Thyroid gland (tissue), 4 donors: ENCODE measurements at regions not wholly inside any gene's neighbourhood (a gene's known extent, or its start where the extent isn't known, plus 50 kb on each side); places are given as distances from the start of the nearest gene placed in this dataset.
"Not testable (repeated sequence)": the region's sequence is repeated elsewhere in the genome, so short reads cannot be mapped to it uniquely, and the experiment has no call there.

Source experiments
- DNase-seq, 2 donors: peaks; one replicate each; pipeline ENCODE4 v3.0.0-alpha.2; 2019
- H3K27ac ChIP-seq, 3 donors: fragments of 200-600 bp; sonication (generic); 1 replicate in 2 of 3; 2 replicates in 1 of 3; pipeline ENCODE4 v1.5.1; 2016 to 2019; ENCODE audit warnings: mild to moderate bottlenecking in 1 of 3, moderate library complexity in 1 of 3
- H3K27me3 ChIP-seq: fragments of 200-600 bp; sonication (generic); one replicate; pipeline ENCODE4 v1.5.1; 2019
- H3K36me3 ChIP-seq, 2 donors: fragments of 200-600 bp; sonication (generic); one replicate each; pipeline ENCODE4 v1.5.1; 2016 to 2019
- H3K4me1 ChIP-seq, 2 donors: fragments of 200-600 bp; sonication (generic); one replicate each; pipeline ENCODE4 v1.5.1; 2017 to 2019
- H3K4me3 ChIP-seq, 3 donors: fragments of 200-600 bp; sonication (generic); replicated peaks in 1 of 3; 1 replicate in 2 of 3; 2 replicates in 1 of 3; pipeline ENCODE4 v1.5.1; 2016; ENCODE audit warnings: mild to moderate bottlenecking in 1 of 3
- H3K9me3 ChIP-seq: fragments of 200-600 bp; sonication (generic); one replicate; pipeline ENCODE4 v1.5.1; 2017
- POLR2A ChIP-seq, 2 donors: fragments of 450-650 bp; IDR thresholded peaks; one replicate each; pipeline ENCODE4 v1.6.1; 2017; ENCODE audit warnings: antibody characterized with exemption in 2 of 2, mild to moderate bottlenecking in 2 of 2, moderate library complexity in 1 of 2
- WGBS, 2 donors: methylation state at CpG; one replicate each; pipeline ENCODE4 v1.1.5; 2017; 5-methylcytosine and 5-hydroxymethylcytosine counted together
- intact Hi-C: fragments of 100-400 bp; cut with DNase I; formaldehyde crosslinking; loops from one replicate; pipeline ENCODE4 v1.15.1; 2023
- TF ChIP-seq, protein P1 (sequence below), 6 experiments: fragments of 200-600 bp in 3 of 6; fragments of 450-650 bp in 3 of 6; sonication (generic) in 3 of 6; IDR thresholded peaks; one replicate each; pipeline ENCODE4 v1.5.1; 2016 to 2019; ENCODE audit warnings: antibody characterized with exemption in 6 of 6, mild to moderate bottlenecking in 2 of 6, inconsistent platforms in 1 of 6, moderate library complexity in 1 of 6

DNA sequence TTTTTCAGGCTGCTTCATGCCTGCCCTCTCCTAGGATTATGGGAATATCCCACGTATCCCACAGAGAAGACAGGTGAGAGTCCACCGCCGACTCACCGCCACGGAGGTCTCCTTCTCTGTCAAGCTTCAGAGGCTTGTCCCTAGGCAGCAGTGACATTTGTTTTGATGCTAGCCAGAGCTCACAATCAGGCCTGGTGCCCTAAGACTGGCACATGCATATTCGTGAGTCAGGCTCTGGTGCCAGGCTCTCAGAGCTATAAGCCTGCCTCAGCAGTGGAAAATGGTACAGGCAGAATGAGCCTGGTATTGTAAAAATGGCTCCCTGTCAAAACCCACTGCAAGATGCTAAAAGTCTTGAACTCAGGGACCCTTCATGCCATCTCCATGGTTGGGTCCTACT, 65.5 kb downstream of the RBMY1A1 start:
- H3K36me3 ChIP-seq = no peaks in the 10 kb centered on the region
- intact Hi-C loops = no loop called here
- TF ChIP-seq POLR2A (IDR thresholded peaks at IDR 0.05) = no peak
- TF ChIP-seq, protein P1, sequence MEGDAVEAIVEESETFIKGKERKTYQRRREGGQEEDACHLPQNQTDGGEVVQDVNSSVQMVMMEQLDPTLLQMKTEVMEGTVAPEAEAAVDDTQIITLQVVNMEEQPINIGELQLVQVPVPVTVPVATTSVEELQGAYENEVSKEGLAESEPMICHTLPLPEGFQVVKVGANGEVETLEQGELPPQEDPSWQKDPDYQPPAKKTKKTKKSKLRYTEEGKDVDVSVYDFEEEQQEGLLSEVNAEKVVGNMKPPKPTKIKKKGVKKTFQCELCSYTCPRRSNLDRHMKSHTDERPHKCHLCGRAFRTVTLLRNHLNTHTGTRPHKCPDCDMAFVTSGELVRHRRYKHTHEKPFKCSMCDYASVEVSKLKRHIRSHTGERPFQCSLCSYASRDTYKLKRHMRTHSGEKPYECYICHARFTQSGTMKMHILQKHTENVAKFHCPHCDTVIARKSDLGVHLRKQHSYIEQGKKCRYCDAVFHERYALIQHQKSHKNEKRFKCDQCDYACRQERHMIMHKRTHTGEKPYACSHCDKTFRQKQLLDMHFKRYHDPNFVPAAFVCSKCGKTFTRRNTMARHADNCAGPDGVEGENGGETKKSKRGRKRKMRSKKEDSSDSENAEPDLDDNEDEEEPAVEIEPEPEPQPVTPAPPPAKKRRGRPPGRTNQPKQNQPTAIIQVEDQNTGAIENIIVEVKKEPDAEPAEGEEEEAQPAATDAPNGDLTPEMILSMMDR (IDR thresholded peaks at IDR 0.05) = no peak

DNA sequence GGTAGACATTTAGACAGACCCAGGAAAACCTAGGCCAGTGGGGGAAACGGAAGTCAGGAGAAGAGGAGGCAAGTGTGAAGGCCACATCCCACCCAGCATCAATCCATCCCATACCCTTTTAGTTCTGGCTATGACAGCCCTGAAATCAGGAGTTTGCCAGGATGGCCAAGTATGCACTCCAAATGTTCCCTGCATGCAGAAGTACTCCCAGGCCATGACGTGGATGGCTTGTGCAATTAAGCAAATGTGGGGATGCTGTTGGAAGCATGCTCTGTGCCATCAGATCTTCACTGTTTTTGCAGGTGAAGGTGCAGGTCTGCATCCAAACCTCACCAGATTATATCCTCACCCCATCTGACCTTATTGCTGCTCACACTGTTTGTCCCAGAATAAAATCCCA, 66.8 kb downstream of the RBMY1A1 start:
- Histone ChIP-seq H3K4me3 (no peak overlapping the region), H3K27me3 (no peaks in the 10 kb centered on the region), H3K27ac (no peak overlapping the region), H3K36me3 (no peaks in the 10 kb centered on the region), H3K4me1 (no peaks in the 10 kb centered on the region), H3K9me3 (no peaks in the 10 kb centered on the region)
- intact Hi-C loops = no loop called here
- DNase-seq = no peak
- no peak for TF ChIP-seq POLR2A (IDR thresholded peaks at IDR 0.05)
- TF ChIP-seq, protein P1 (IDR thresholded peaks at IDR 0.05) = no peak
- 19 to 33% methylated on average over 1 to 2 of the region's 2 CpGs for WGBS, 2 donors

More for the DNA sequence above, 65.5 kb downstream of the RBMY1A1 start:
- Histone ChIP-seq H3K9me3 (no peaks in the 10 kb centered on the region), H3K4me3 (no peak overlapping the region), H3K4me1 (no peaks in the 10 kb centered on the region), H3K27me3 (no peaks in the 10 kb centered on the region), H3K27ac (no peak overlapping the region)
- 64% methylated on average over 6 of the region's 6 CpGs; no CpG with 5 or more reads in 1 of the 2 donors for WGBS, 2 donors
- no peak for DNase-seq

DNA sequence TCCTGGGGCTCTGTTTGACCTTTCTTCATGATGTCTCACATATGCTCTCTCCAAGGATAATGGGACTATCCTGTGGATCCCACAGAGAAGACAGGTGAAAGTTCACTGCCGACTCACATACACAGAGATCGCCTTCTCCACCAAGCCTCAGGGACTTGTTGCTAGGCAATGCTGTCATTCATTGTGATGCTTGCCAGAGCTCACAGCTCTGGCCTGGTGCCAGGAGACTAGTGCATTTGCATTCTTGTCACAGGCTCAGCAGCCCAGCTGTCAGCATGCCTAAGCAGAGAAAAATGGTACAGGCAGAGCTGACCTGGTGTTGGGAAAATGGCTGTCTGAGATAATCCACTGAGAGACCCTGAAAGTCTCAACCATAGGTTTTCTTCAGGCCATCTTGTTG, 67.9 kb downstream of the RBMY1A1 start:
- TF ChIP-seq, protein P1 (IDR thresholded peaks at IDR 0.05) = no peak
- no peak for TF ChIP-seq POLR2A (IDR thresholded peaks at IDR 0.05)
- peak; percentile 56 to 71 for DNase-seq

DNA sequence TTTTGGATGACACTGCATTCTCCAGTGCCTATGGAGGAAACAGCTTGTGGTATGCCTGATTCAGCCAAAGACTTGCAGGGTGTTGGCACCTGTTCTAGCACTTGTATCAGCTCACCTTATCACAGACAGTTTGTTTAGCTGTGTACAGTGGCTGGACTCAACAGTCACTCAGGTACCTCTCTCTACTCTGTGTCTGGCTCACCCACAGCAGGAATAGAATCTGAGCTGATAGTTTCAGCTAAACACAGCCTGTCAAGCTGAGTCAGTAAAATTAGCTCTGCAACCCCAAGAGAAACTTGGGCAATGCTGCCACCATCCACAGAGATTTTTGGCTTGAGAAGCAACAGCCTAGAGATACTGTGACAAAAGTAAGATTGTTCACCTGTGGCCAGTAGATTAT, 101.5 kb downstream of the RBMY1A1 start:
- Histone ChIP-seq H3K9me3 (no peaks in the 10 kb centered on the region), H3K27me3 (no peaks in the 10 kb centered on the region), H3K4me1 (no peaks in the 10 kb centered on the region), H3K4me3 (no peak overlapping the region), H3K36me3 (no peaks in the 10 kb centered on the region), H3K27ac (no peak overlapping the region)
- peak in 1 of 2 donors; percentile 1 for DNase-seq
- intact Hi-C loops = no loop called here
- TF ChIP-seq POLR2A (IDR thresholded peaks at IDR 0.05) = no peak
- TF ChIP-seq, protein P1 (IDR thresholded peaks at IDR 0.05) = no peak

More for the DNA sequence above, 67.9 kb downstream of the RBMY1A1 start:
- H3K36me3 ChIP-seq = no peaks in the 10 kb centered on the region
- H3K27me3 ChIP-seq = no peaks in the 10 kb centered on the region
- intact Hi-C loops = no loop called here
- 67% methylated on average over 2 of the region's 2 CpGs; no CpG with 5 or more reads in 1 of the 2 donors for WGBS, 2 donors
- no peak overlapping the region for H3K4me3 ChIP-seq
- no peaks in the 10 kb centered on the region for H3K9me3 ChIP-seq
- H3K4me1 ChIP-seq = no peaks in the 10 kb centered on the region
- H3K27ac ChIP-seq = no peak overlapping the region

DNA sequence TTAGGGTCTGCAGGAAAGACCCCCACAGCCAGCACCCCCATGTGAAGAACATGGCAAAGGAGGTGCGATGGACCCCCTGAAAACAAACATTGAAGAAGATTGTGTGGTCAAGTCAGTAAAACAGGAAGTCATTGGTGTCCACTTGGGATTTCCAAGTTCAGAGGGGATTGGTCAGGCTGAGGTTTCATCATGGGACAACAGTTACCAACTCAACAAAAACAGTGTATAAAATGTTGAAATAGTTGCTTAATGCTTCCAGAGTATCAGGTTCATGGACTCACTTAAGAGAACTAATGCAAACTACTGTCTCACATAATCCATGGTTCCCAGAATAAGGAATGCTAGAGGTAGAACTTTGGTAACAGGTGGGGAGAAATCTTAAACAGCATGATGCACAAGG, 115.8 kb downstream of the RBMY1A1 start:
- H3K9me3 ChIP-seq = no peaks in the 10 kb centered on the region
- no peaks in the 10 kb centered on the region for H3K36me3 ChIP-seq
- WGBS, 2 donors = 63 to 86% methylated on average over 1 of the region's 1 CpG
- intact Hi-C loops = no loop called here
- no peak for DNase-seq
- no peak overlapping the region for H3K27ac ChIP-seq
- no peaks in the 10 kb centered on the region for H3K4me1 ChIP-seq
- no peaks in the 10 kb centered on the region for H3K27me3 ChIP-seq
- no peak for TF ChIP-seq POLR2A (IDR thresholded peaks at IDR 0.05)
- TF ChIP-seq, protein P1 (IDR thresholded peaks at IDR 0.05) = no peak
- no peak overlapping the region for H3K4me3 ChIP-seq

DNA sequence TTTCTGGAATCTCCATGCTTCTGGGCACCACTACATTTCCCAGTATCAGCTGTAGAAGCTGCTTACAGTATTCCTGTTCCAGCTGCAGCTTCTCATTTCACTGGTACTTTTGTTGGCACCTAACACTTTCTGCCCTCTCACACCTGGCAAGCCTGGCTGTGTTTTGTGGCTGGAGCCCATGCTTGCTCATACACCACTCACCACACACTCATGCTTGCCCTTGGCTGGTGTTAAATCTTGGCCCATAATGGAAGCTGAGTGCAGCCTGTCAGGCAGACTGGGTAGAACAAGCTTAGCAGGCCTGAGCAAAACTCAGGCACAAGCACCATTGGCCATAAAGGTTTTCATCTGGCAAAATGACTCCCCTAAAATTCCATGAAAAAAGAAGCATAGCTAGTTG, 124.4 kb downstream of the RBMY1A1 start:
- intact Hi-C loops, H3K36me3 ChIP-seq, H3K27ac ChIP-seq, DNase-seq, H3K4me1 ChIP-seq, H3K27me3 ChIP-seq, H3K4me3 ChIP-seq, H3K9me3 ChIP-seq: not testable (repeated sequence)

DNA sequence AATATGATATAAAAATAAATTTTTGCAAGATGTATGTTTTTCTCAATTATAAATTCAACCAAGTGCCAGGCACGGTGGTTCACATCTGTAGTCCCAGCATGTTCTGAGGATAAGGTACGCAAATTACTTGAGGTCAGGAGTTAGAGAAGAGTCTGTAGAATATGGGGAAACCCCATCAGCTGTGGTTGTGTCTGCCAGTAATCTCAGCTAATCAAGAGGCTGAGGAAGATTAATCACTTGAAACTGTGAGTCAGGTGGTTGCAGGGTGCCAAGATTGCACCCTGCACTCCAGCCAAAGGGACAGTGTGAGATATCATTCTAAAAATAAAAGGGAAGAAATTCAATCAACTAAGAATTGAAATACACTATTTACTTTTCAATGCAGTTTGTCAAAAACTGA, 144.9 kb downstream of the RBMY1A1 start:
- H3K27ac ChIP-seq, DNase-seq, H3K4me3 ChIP-seq, H3K27me3 ChIP-seq, H3K36me3 ChIP-seq, H3K9me3 ChIP-seq, H3K4me1 ChIP-seq, intact Hi-C loops: not testable (repeated sequence)
- 69 to 76% methylated on average over 2 of the region's 2 CpGs for WGBS, 2 donors

DNA sequence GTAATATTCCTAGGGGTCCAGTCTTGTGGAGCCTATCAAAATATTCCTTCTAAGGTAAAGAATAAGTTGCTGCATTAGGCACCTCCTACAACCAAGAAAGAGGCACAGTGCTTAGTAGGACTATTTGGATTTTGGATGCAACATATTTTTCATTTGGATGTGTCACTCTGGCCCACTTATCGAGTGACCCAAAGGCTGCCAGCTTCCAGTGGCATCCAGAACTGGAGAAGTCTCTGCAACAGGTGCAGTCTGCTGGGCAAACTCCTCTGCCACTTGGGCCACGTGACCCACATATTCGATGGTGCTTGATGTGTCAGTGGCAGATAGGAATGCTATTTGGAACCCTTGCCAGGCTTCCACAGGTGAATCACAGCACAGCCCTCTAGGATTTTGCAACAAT, 151.7 kb downstream of the RBMY1A1 start:
- H3K27me3 ChIP-seq, DNase-seq, H3K27ac ChIP-seq, intact Hi-C loops, H3K9me3 ChIP-seq, H3K36me3 ChIP-seq, H3K4me1 ChIP-seq, H3K4me3 ChIP-seq: not testable (repeated sequence)
- 33 to 58% methylated on average over 1 to 2 of the region's 3 CpGs for WGBS, 2 donors
